H1 (cell line): ENCODE measurements at regions not wholly inside any gene's neighbourhood (a gene's known extent, or its start where the extent isn't known, plus 50 kb on each side); places are given as distances from the start of the nearest gene placed in this dataset.

Source experiments
- CTCF ChIA-PET: fragments of 300-600 bp; sonication (Branson Sonifier 250); formaldehyde crosslinking; loops from one replicate; lab custom pipeline; 2021; ENCODE audit not compliant: partially characterized antibody; lab: Charles Lee
- POLR2A ChIA-PET: fragments of 300-600 bp; sonication (Branson Sonifier 250); formaldehyde crosslinking; loops from one replicate; lab custom pipeline; 2021; ENCODE audit warnings: inconsistent platforms; ENCODE audit not compliant: partially characterized antibody; lab: Charles Lee
- DNase-seq, 2 experiments: peaks; one replicate each; pipeline versions ENCODE4 v3.0.0 to v3.0.0-alpha.2; 2010 to 2022; ENCODE audit warnings: low spot score in 2 of 2, low read depth in 1 of 2, mixed read lengths in 1 of 2
- FAIRE-seq: peaks from 2 replicates; lab custom pipeline; 2011; peaks lifted over from hg19 to GRCh38; lab: Jason Lieb, UNC
- H2AFZ ChIP-seq: 2 replicates; pipeline ENCODE4 v1.8.1; 2012; ENCODE audit warnings: low read length, inconsistent platforms
- H2AK5ac ChIP-seq: 2 replicates; pipeline ENCODE4 v1.6.1; 2013; ENCODE audit warnings: low read depth, low read length
- H2BK120ac ChIP-seq: replicated peaks from 2 replicates; pipeline ENCODE3; 2013; ENCODE audit warnings: low read depth, low read length, inconsistent platforms
- H2BK12ac ChIP-seq: 2 replicates; pipeline ENCODE4 v1.6.1; 2013; ENCODE audit warnings: low read depth, low read length
- H2BK15ac ChIP-seq: 2 replicates; pipeline ENCODE4 v1.6.1; 2013; ENCODE audit warnings: low read length
- H2BK20ac ChIP-seq: 2 replicates; pipeline ENCODE4 v1.6.1; 2013; ENCODE audit warnings: low read length
- H2BK5ac ChIP-seq: 2 replicates; pipeline ENCODE4 v1.6.1; 2013; ENCODE audit warnings: low read depth, low read length
- H3K14ac ChIP-seq: 2 replicates; pipeline ENCODE4 v1.6.1; 2013; ENCODE audit warnings: inconsistent platforms; ENCODE audit not compliant: insufficient read length
- H3K18ac ChIP-seq: 2 replicates; pipeline ENCODE4 v1.6.1; 2013; ENCODE audit warnings: low read length; ENCODE audit errors: extremely low read depth
- H3K23ac ChIP-seq: 2 replicates; pipeline ENCODE4 v1.6.1; 2013; ENCODE audit warnings: inconsistent platforms; ENCODE audit not compliant: insufficient read length
- H3K23me2 ChIP-seq: 2 replicates; pipeline ENCODE4 v1.6.1; 2013; ENCODE audit warnings: low read depth, low read length
- H3K27ac ChIP-seq: 2 replicates; pipeline ENCODE4 v1.6.1; 2011; ENCODE audit warnings: low read depth, low read length, inconsistent platforms
- H3K27me3 ChIP-seq, 4 experiments: replicated peaks in 1 of 4; 1 replicate in 1 of 4; 2 replicates in 3 of 4; pipeline versions ENCODE4 v1.6.1 to v1.8.1; 2011 to 2013; ENCODE audit warnings: low read length in 3 of 4, mild to moderate bottlenecking in 3 of 4, inconsistent platforms in 2 of 4, mixed read lengths in 2 of 4, moderate library complexity in 1 of 4; ENCODE audit not compliant: control insufficient read depth in 3 of 4, insufficient read depth in 3 of 4; ENCODE audit errors: extremely low read depth in 1 of 4
- H3K36me3 ChIP-seq, 4 experiments: 2 replicates each; pipeline versions ENCODE4 v1.6.1 to v1.8.1; 2011 to 2013; ENCODE audit warnings: mild to moderate bottlenecking in 4 of 4, low read length in 3 of 4, moderate library complexity in 2 of 4, control low read depth in 1 of 4, inconsistent platforms in 1 of 4; ENCODE audit not compliant: insufficient read depth in 4 of 4, control insufficient read depth in 2 of 4
- H3K4ac ChIP-seq: replicated peaks from 2 replicates; pipeline ENCODE3; 2013; ENCODE audit warnings: low read length, low read depth, mixed read lengths, inconsistent platforms; ENCODE audit not compliant: insufficient read length
- H3K4me1 ChIP-seq, 4 experiments: replicated peaks in 1 of 4; 1 replicate in 1 of 4; 2 replicates in 3 of 4; pipeline versions ENCODE4 v1.6.1 to v1.8.1; 2011 to 2013; ENCODE audit warnings: low read length in 3 of 4, inconsistent platforms in 2 of 4, mixed read lengths in 1 of 4; ENCODE audit not compliant: insufficient read depth in 4 of 4, control insufficient read depth in 3 of 4
- H3K4me2 ChIP-seq, 2 experiments: 2 replicates each; pipeline versions ENCODE4 v1.6.1 to v1.8.1; 2011 to 2013; ENCODE audit warnings: low read depth in 2 of 2, low read length in 2 of 2, control low read depth in 1 of 2, inconsistent platforms in 1 of 2, mild to moderate bottlenecking in 1 of 2; ENCODE audit not compliant: insufficient read depth in 1 of 2
- H3K4me3 ChIP-seq, 4 experiments: fragments of 200-600, 300-600 bp in 1 of 4; sonication (generic), shearing (Covaris generic), sonication (Bioruptor Twin) in 1 of 4; 2 replicates each; pipeline versions ENCODE4 v1.5.1 to v1.8.1; 2011 to 2016; ENCODE audit warnings: low read length in 4 of 4, low read depth in 3 of 4, control low read depth in 2 of 4, inconsistent platforms in 2 of 4, mild to moderate bottlenecking in 2 of 4, mixed read lengths in 1 of 4, moderate library complexity in 1 of 4; ENCODE audit not compliant: insufficient read depth in 2 of 4; ENCODE audit errors: extremely low read depth in 1 of 4
- H3K56ac ChIP-seq: replicated peaks from 2 replicates; pipeline ENCODE3; 2013; ENCODE audit warnings: low read depth, mild to moderate bottlenecking, mixed read lengths, low read length, inconsistent platforms; ENCODE audit not compliant: insufficient read length
- H3K79me1 ChIP-seq: 2 replicates; pipeline ENCODE4 v1.6.1; 2013; ENCODE audit warnings: low read depth, low read length, control low read depth
- H3K79me2 ChIP-seq, 2 experiments: 2 replicates each; pipeline versions ENCODE4 v1.6.1 to v1.8.1; 2012 to 2013; ENCODE audit warnings: low read length in 2 of 2, mild to moderate bottlenecking in 2 of 2, inconsistent platforms in 1 of 2; ENCODE audit not compliant: insufficient read depth in 2 of 2, control insufficient read depth in 1 of 2
- H3K9ac ChIP-seq, 4 experiments: replicated peaks in 1 of 4; 1 replicate in 1 of 4; 2 replicates in 3 of 4; pipeline versions ENCODE4 v1.6.1 to v1.8.1; 2011 to 2013; ENCODE audit warnings: low read depth in 3 of 4, low read length in 3 of 4, control low read depth in 2 of 4, mild to moderate bottlenecking in 2 of 4, moderate library complexity in 2 of 4, inconsistent platforms in 1 of 4; ENCODE audit errors: extremely low read depth in 1 of 4
- H3K9me3 ChIP-seq, 2 experiments: 2 replicates each; pipeline versions ENCODE4 v1.6.1 to v1.8.1; 2012 to 2013; ENCODE audit warnings: mild to moderate bottlenecking in 2 of 2, moderate library complexity in 2 of 2, control low read depth in 1 of 2, inconsistent platforms in 1 of 2, low read depth in 1 of 2, low read length in 1 of 2, mixed read lengths in 1 of 2; ENCODE audit not compliant: insufficient read depth in 2 of 2
- H4K20me1 ChIP-seq, 2 experiments: replicated peaks in 1 of 2; 2 replicates each; pipeline versions ENCODE3 to v1.8.1; 2011 to 2013; ENCODE audit warnings: inconsistent platforms in 2 of 2, low read length in 2 of 2, mild to moderate bottlenecking in 1 of 2; ENCODE audit not compliant: insufficient read depth in 2 of 2, control insufficient read depth in 1 of 2
- H4K5ac ChIP-seq: 2 replicates; pipeline ENCODE4 v1.6.1; 2013; ENCODE audit warnings: low read length, low read depth, mixed read lengths, inconsistent platforms; ENCODE audit not compliant: insufficient read length
- H4K8ac ChIP-seq: 2 replicates; pipeline ENCODE4 v1.8.0; 2013; ENCODE audit warnings: mild to moderate bottlenecking, moderate library complexity, low read length, inconsistent platforms; ENCODE audit not compliant: insufficient read depth; ENCODE audit errors: extremely low read depth
- H4K91ac ChIP-seq: replicated peaks from 2 replicates; pipeline ENCODE3; 2013; ENCODE audit warnings: low read length, mixed read lengths, inconsistent platforms; ENCODE audit not compliant: insufficient read length
- FOSL1 ChIP-seq: IDR thresholded peaks from 2 replicates; pipeline ENCODE4 v1.6.1; 2011; ENCODE audit warnings: mild to moderate bottlenecking, low read depth, low read length, moderate library complexity; ENCODE audit not compliant: insufficient read depth
- HDAC6 ChIP-seq: IDR thresholded peaks from one replicate; pipeline ENCODE4 v1.7.1; 2012; ENCODE audit warnings: low read depth, mild to moderate bottlenecking, inconsistent platforms, low read length, moderate library complexity
- NANOG ChIP-seq: IDR thresholded peaks from 2 replicates; pipeline ENCODE4 v1.6.1; 2011; ENCODE audit warnings: low read length, low read depth, mild to moderate bottlenecking, inconsistent platforms; ENCODE audit not compliant: insufficient read depth, poor library complexity, severe bottlenecking
- PHF8 ChIP-seq: fragments of 200-600 bp; sonication (generic); conservative IDR thresholded peaks from 2 replicates; pipeline ENCODE4 v1.7.1; 2012; ENCODE audit warnings: low read depth, mild to moderate bottlenecking, inconsistent platforms, low read length, moderate library complexity
- SP1 ChIP-seq: IDR thresholded peaks from 2 replicates; pipeline ENCODE4 v1.6.1; 2011; ENCODE audit warnings: low read depth, low read length
- SP4 ChIP-seq: IDR thresholded peaks from 2 replicates; pipeline ENCODE4 v1.6.1; 2012; ENCODE audit warnings: low read length, inconsistent platforms
- WGBS, 2 experiments: shearing (Covaris generic) in 1 of 2; methylation state at CpG; one replicate each; pipeline versions ENCODE4 v1.1.6 to v1.1.7; 2013 to 2015; ENCODE audit warnings: low lambda C conversion rate in 2 of 2, mixed read lengths in 2 of 2, inconsistent platforms in 1 of 2, low coverage in 1 of 2, missing lambda C conversion rate in 1 of 2; ENCODE audit not compliant: insufficient replicate concordance in 2 of 2, insufficient coverage in 1 of 2, insufficient read length in 1 of 2; ENCODE audit errors: extremely low coverage in 1 of 2, missing lambda C conversion rate in 1 of 2; 5-methylcytosine and 5-hydroxymethylcytosine counted together
- TF ChIP-seq, protein P1 (sequence below): IDR thresholded peaks from 2 replicates; pipeline ENCODE4 v1.6.1; 2012; ENCODE audit warnings: inconsistent platforms

DNA sequence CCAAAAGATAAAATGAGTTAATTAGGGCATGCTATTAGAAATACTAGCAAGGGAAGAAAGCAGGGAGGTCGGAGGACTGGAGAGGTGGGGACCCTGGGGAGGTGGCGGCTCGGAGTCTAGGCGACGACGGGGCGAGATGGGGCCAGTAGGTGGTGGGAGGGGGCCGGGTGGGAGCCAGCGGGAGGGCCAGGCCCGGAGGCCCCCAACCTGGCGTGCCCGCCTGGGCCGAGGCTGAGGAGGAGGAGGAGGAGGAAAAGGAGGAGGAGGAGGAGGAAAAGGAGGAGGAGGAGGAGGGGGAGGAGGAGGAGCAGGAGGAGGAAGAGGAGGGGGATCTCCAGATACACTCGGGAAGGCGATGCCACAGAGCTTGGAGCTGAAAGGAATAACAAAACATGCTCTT lies 426.2 kb downstream of the NR2F2 start:
- no peak for FAIRE-seq
- no peak overlapping the region for H2AK5ac ChIP-seq
- no peak overlapping the region for H3K4me3 ChIP-seq
- H2BK5ac ChIP-seq, result no peak overlapping the region
- CTCF ChIA-PET, result no interaction called here
- no peaks in the 10 kb centered on the region for H3K79me2 ChIP-seq
- H3K9ac ChIP-seq, result no peak overlapping the region
- no peak overlapping the region for H2BK15ac ChIP-seq
- POLR2A ChIA-PET, result no interaction called here
- no peak overlapping the region for H4K5ac ChIP-seq
- H2AFZ ChIP-seq, result no peak overlapping the region
- no peak overlapping the region for H3K18ac ChIP-seq
- H3K79me1 ChIP-seq, result no peaks in the 10 kb centered on the region
- no peak overlapping the region for H2BK20ac ChIP-seq
- no peak overlapping the region for H3K4ac ChIP-seq
- H3K27ac ChIP-seq, result no peak overlapping the region
- no peak overlapping the region for H4K91ac ChIP-seq
- H3K56ac ChIP-seq, result no peak overlapping the region
- no peak for DNase-seq
- H3K36me3 ChIP-seq, result no peaks in the 10 kb centered on the region
- no peak overlapping the region for H3K4me2 ChIP-seq
- WGBS, 2 experiments, result 94% methylated on average over 7 of the region's 15 CpGs; no CpG with 5 or more reads in 1 of the 2 experiments
- no peaks in the 10 kb centered on the region; the same call in 1 of the 2 replicates for H3K23me2 ChIP-seq
- no peak overlapping the region for H2BK120ac ChIP-seq
- no peaks in the 10 kb centered on the region for H4K20me1 ChIP-seq
- no peak overlapping the region for H2BK12ac ChIP-seq
- H3K4me1 ChIP-seq, result no peaks in the 10 kb centered on the region
- no peak overlapping the region for H3K14ac ChIP-seq
- H3K9me3 ChIP-seq, result no peaks in the 10 kb centered on the region
- no peaks in the 10 kb centered on the region for H3K27me3 ChIP-seq
- H3K23ac ChIP-seq, result no peak overlapping the region
- H4K8ac ChIP-seq, result no peak overlapping the region
- TF ChIP-seq, protein P1, sequence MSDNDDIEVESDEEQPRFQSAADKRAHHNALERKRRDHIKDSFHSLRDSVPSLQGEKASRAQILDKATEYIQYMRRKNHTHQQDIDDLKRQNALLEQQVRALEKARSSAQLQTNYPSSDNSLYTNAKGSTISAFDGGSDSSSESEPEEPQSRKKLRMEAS, result no peak
- TF ChIP-seq PHF8 (no peak), HDAC6 (no peak), FOSL1 (no peak), SP1 (no peak), SP4 (no peak), NANOG (no peak)
